Endodermal cell (in vitro differentiated cells): ENCODE measurements at regions not wholly inside any gene's neighbourhood (a gene's known extent, or its start where the extent isn't known, plus 50 kb on each side); places are given as distances from the start of the nearest gene placed in this dataset.
A peak's percentile ranks its signal among the peaks of the same experiment; 100 is the strongest.

Experiments
- DNase-seq: peaks from one replicate; pipeline ENCODE4 v3.0.0-alpha.2; 2017
- H3K27ac ChIP-seq: 2 replicates; pipeline ENCODE4 v1.5.1; 2013; ENCODE audit warnings: mild to moderate bottlenecking, low read depth, low read length, moderate library complexity
- H3K27me3 ChIP-seq: 2 replicates; pipeline ENCODE4 v1.6.1; 2013; ENCODE audit warnings: mild to moderate bottlenecking, low read length, moderate library complexity; ENCODE audit not compliant: insufficient read depth, control insufficient read depth, poor library complexity, severe bottlenecking
- H3K36me3 ChIP-seq: 2 replicates; pipeline ENCODE4 v1.7.0; 2013; ENCODE audit warnings: mild to moderate bottlenecking, low read length, moderate library complexity; ENCODE audit not compliant: control insufficient read depth, insufficient read depth
- H3K4me1 ChIP-seq: one replicate; pipeline ENCODE4 v1.7.0; 2013; ENCODE audit warnings: low read length; ENCODE audit not compliant: control insufficient read depth, insufficient read depth
- H3K4me3 ChIP-seq: 2 replicates; pipeline ENCODE4 v1.5.1; 2013; ENCODE audit warnings: mild to moderate bottlenecking, low read length, moderate library complexity
- H3K9ac ChIP-seq: 2 replicates; pipeline ENCODE4 v1.6.1; 2013; ENCODE audit warnings: mild to moderate bottlenecking, low read length, moderate library complexity; ENCODE audit not compliant: poor library complexity, severe bottlenecking; ENCODE audit errors: extremely low read depth
- H3K9me3 ChIP-seq: 2 replicates; pipeline ENCODE4 v1.6.1; 2013; ENCODE audit warnings: mild to moderate bottlenecking, low read length, moderate library complexity; ENCODE audit not compliant: control insufficient read depth
- H3K27ac Mint-ChIP-seq: 2 replicates; pipeline ENCODE4 v1.8.0; 2020; ENCODE audit warnings: mixed read lengths
- H3K27me3 Mint-ChIP-seq: 2 replicates; pipeline ENCODE4 v1.8.0; 2021; ENCODE audit warnings: mild to moderate bottlenecking, mixed read lengths; ENCODE audit not compliant: insufficient read depth
- H3K36me3 Mint-ChIP-seq: 2 replicates; pipeline ENCODE4 v1.8.0; 2020; ENCODE audit warnings: low read depth, mixed read lengths
- H3K4me1 Mint-ChIP-seq: 2 replicates; pipeline ENCODE4 v1.8.0; 2020; ENCODE audit warnings: mixed read lengths
- H3K4me3 Mint-ChIP-seq: 2 replicates; pipeline ENCODE4 v1.8.0; 2020; ENCODE audit warnings: mild to moderate bottlenecking, moderate library complexity, mixed read lengths
- H3K9me3 Mint-ChIP-seq: 2 replicates; pipeline ENCODE4 v1.8.0; 2020; ENCODE audit warnings: mild to moderate bottlenecking, mixed read lengths
- CTCF ChIP-seq: fragments of 200-600 bp; sonication (generic); conservative IDR thresholded peaks from 2 replicates; pipeline ENCODE4 v1.5.0; 2021; ENCODE audit warnings: antibody characterized with exemption, mild to moderate bottlenecking
- WGBS, 2 experiments: methylation state at CpG; one replicate each; pipeline versions ENCODE4 v1.1.5 to v1.1.7; 2013; ENCODE audit warnings: missing lambda C conversion rate in 2 of 2, mixed read lengths in 1 of 2; ENCODE audit not compliant: insufficient coverage in 1 of 2, insufficient read length in 1 of 2; 5-methylcytosine and 5-hydroxymethylcytosine counted together

DNA sequence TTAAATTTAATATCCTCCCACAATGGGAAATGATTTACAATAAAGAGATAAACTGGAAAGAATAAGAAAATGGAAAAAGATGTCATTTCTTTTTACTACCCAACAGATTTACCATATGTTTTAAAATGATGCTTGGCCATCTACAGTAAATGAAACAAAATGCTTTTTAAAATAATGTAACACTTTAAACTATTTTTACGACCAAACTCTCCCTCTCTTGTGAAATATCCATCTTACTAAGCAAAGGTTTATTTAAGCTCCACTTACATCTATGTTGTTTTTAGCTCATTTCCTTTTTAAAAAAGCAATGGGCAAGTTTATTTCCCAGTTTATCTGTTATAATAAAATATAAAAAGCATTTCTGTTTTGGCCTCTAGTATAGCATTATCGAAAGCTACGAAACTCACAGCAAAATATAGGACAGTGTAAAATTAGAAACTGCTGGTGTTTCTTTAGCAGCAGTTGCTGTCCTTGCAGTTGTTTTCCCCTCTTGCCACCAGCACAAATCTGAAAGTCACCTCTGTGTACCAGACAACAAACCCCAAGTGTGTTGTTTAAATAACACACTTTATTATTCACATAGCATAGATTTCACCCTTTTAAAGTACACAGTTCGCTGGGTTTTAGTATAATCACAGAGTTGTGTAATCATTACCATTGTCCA, 195.1 kb downstream of the CDRT15L2 start:
- H3K9me3 Mint-ChIP-seq = peaks cover 10% of the 10 kb centered on the region

DNA sequence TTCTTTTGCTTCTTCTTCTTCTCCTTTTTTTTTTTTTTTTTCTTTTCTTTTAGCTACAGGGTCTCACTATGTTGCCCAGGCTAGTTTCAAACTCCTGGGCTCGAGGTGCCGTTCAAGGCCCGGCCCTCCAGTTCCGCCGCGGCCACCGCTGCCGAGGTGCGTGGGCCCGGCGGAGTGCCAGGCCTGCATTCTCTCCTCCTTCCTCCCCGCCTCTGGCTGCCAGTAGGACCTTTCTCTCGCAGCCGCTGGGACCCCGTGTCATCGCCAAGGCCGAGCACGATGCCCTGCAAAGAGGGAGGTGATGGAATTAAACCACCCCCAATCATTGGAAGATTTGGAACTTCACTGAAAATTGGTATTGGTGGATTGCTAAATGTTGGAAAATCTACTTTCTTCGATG, 195.8 kb downstream of the CDRT15L2 start:
- no peak for TF ChIP-seq CTCF
- Histone ChIP-seq H3K9me3 (peaks cover 11% of the 10 kb centered on the region), H3K36me3 (no peaks in the 10 kb centered on the region), H3K4me3 (no peak overlapping the region), H3K4me1 (no peaks in the 10 kb centered on the region), H3K27ac (no peak overlapping the region), H3K27me3 (no peaks in the 10 kb centered on the region), H3K9ac (no peak overlapping the region)
- Mint-ChIP-seq H3K27ac (no peak overlapping the region), H3K4me3 (no peak overlapping the region), H3K4me1 (peaks cover 5% of the 10 kb centered on the region), H3K27me3 (no peaks in the 10 kb centered on the region), H3K9me3 (peaks cover 10% of the 10 kb centered on the region), H3K36me3 (no peaks in the 10 kb centered on the region)
- WGBS, 2 experiments = 95 to 100% methylated on average over 2 to 19 of the region's 19 CpGs
- peak; percentile 30 for DNase-seq

More for the DNA sequence above, 195.1 kb downstream of the CDRT15L2 start:
- H3K9me3 ChIP-seq = peaks cover 11% of the 10 kb centered on the region
- no peaks in the 10 kb centered on the region for H3K36me3 ChIP-seq
- no peaks in the 10 kb centered on the region for H3K27me3 Mint-ChIP-seq
- H3K4me3 ChIP-seq = no peak overlapping the region
- H3K36me3 Mint-ChIP-seq = no peaks in the 10 kb centered on the region
- peaks cover 5% of the 10 kb centered on the region for H3K4me1 Mint-ChIP-seq
- 95 to 97% methylated on average over 2 to 4 of the region's 4 CpGs for WGBS, 2 experiments
- no peaks in the 10 kb centered on the region for H3K27me3 ChIP-seq
- DNase-seq = peak; percentile 5
- no peak overlapping the region for H3K27ac Mint-ChIP-seq
- H3K4me1 ChIP-seq = no peaks in the 10 kb centered on the region
- H3K4me3 Mint-ChIP-seq = no peak overlapping the region
- TF ChIP-seq CTCF = no peak
- no peak overlapping the region for H3K27ac ChIP-seq
- no peak overlapping the region for H3K9ac ChIP-seq

DNA sequence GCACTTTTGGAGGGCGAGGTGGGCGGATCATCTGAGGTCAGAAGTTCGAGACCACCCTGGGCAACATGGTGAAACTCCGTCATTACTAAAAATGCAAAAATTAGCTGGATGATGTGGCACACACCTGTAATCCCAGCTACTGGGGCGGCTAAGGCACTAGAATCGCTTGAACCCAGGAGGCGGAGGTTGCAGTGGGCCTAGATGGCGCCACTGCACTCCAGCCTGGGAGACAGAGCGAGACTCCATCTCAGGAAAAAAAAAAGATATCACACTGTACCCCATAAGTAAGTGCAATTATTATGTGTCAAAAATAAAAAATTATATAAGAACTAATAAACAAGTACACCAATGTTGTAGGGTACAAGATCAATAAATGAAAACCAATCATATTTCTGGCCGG, 200.0 kb downstream of the CDRT15L2 start:
- Histone ChIP-seq H3K27me3 (no peaks in the 10 kb centered on the region), H3K9ac (no peak overlapping the region), H3K36me3 (no peaks in the 10 kb centered on the region), H3K4me1 (no peaks in the 10 kb centered on the region), H3K4me3 (no peak overlapping the region), H3K27ac (no peak overlapping the region), H3K9me3 (peaks cover 11% of the 10 kb centered on the region)
- no peak overlapping the region for H3K27ac Mint-ChIP-seq
- no peak for DNase-seq
- peak; percentile 39 for TF ChIP-seq CTCF
- no peaks in the 10 kb centered on the region for H3K27me3 Mint-ChIP-seq
- no peaks in the 10 kb centered on the region for H3K36me3 Mint-ChIP-seq
- peaks cover 5% of the 10 kb centered on the region for H3K4me1 Mint-ChIP-seq
- WGBS, 2 experiments = 90 to 95% methylated on average over 4 to 8 of the region's 10 CpGs
- H3K4me3 Mint-ChIP-seq = no peak overlapping the region
- peaks cover 5% of the 10 kb centered on the region for H3K9me3 Mint-ChIP-seq
